GM23338 (cell line): ENCODE measurements at regions not wholly inside any gene's neighbourhood (a gene's known extent, or its start where the extent isn't known, plus 50 kb on each side); places are given as distances from the start of the nearest gene placed in this dataset.

Experiments
- EZH2 ChIP-seq: fragments of 200-600 bp; sonication (generic); IDR thresholded peaks from one replicate; pipeline ENCODE4 v1.8.0; 2017; ENCODE audit warnings: antibody characterized with exemption, mild to moderate bottlenecking, low read depth; ENCODE audit not compliant: unreplicated experiment
- TF ChIP-seq, protein P1 (sequence below), 2 experiments: fragments of 200-600 bp in 1 of 2; sonication (generic) in 1 of 2; conservative IDR thresholded peaks; 2 replicates each; pipeline versions ENCODE4 v1.5.1 to v1.6.1; 2016 to 2017; ENCODE audit warnings: antibody characterized with exemption in 2 of 2, low read depth in 2 of 2, mild to moderate bottlenecking in 2 of 2, moderate library complexity in 1 of 2

GRCh38 chr13:47598340-47598911, 402.6 kb downstream of the SUCLA2 start:
- TF ChIP-seq, protein P1, sequence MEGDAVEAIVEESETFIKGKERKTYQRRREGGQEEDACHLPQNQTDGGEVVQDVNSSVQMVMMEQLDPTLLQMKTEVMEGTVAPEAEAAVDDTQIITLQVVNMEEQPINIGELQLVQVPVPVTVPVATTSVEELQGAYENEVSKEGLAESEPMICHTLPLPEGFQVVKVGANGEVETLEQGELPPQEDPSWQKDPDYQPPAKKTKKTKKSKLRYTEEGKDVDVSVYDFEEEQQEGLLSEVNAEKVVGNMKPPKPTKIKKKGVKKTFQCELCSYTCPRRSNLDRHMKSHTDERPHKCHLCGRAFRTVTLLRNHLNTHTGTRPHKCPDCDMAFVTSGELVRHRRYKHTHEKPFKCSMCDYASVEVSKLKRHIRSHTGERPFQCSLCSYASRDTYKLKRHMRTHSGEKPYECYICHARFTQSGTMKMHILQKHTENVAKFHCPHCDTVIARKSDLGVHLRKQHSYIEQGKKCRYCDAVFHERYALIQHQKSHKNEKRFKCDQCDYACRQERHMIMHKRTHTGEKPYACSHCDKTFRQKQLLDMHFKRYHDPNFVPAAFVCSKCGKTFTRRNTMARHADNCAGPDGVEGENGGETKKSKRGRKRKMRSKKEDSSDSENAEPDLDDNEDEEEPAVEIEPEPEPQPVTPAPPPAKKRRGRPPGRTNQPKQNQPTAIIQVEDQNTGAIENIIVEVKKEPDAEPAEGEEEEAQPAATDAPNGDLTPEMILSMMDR (conservative IDR thresholded peaks at IDR 0.05; ENCODE audit: low read depth in 2 of 2): peak in 1 of 2 experiments; percentile 61; a peak in 3 of 4 replicates
- TF ChIP-seq EZH2: no peak
